Ureter (tissue), 1 donor: ENCODE measurements at regions not wholly inside any gene's neighbourhood (a gene's known extent, or its start where the extent isn't known, plus 50 kb on each side); places are given as distances from the start of the nearest gene placed in this dataset.
"Not testable (repeated sequence)": the region's sequence is repeated elsewhere in the genome, so short reads cannot be mapped to it uniquely, and the experiment has no call there.

Experiments
- DNase-seq: peaks from one replicate; pipeline ENCODE4 v3.0.0-alpha.2; 2020; ENCODE audit warnings: low spot score
- donor health status: DM: yes; HTN: yes; CAD: no.

- DNase-seq: no peak
Measured at GRCh38 chr7:115642194-115642593, 388.4 kb downstream of the TFEC start.

GRCh38 chr7:115638853-115639252 is 391.7 kb downstream of the TFEC start:
- DNase-seq: no peak

- DNase-seq: no peak
Measured at GRCh38 chr7:115637128-115637527, 393.4 kb downstream of the TFEC start.

GRCh38 chr7:115635876-115636275 is 394.7 kb downstream of the TFEC start:
- DNase-seq: no peak

- DNase-seq: no peak
Measured at GRCh38 chr7:115635376-115635775, 395.2 kb downstream of the TFEC start.

- no peak for DNase-seq
Measured at GRCh38 chr7:115634633-115635032, 395.9 kb downstream of the TFEC start.

GRCh38 chr7:115632636-115633035 is 397.9 kb downstream of the TFEC start:
- DNase-seq: no peak

- DNase-seq: no peak
Measured at GRCh38 chr7:115631782-115632181, 398.8 kb downstream of the TFEC start.

GRCh38 chr7:115630049-115630448 is 400.5 kb downstream of the TFEC start:
- no peak for DNase-seq

- no peak for DNase-seq
Measured at GRCh38 chr7:115618676-115619075, 411.9 kb downstream of the TFEC start.

- no peak for DNase-seq
Measured at GRCh38 chr7:115613836-115614235, 416.7 kb downstream of the TFEC start.

GRCh38 chr7:115603416-115603815 is 427.1 kb downstream of the TFEC start:
- no peak for DNase-seq

GRCh38 chr7:115600207-115600606 is 430.4 kb downstream of the TFEC start:
- DNase-seq: no peak

- not testable (repeated sequence) for DNase-seq
Measured at GRCh38 chr7:115599184-115599583, 431.4 kb downstream of the TFEC start.

- DNase-seq: not testable (repeated sequence)
Measured at GRCh38 chr7:115597220-115597619, 433.3 kb downstream of the TFEC start.

- no peak for DNase-seq
Measured at GRCh38 chr7:115593111-115593510, 437.5 kb downstream of the TFEC start.

GRCh38 chr7:115585015-115585718 is 445.4 kb downstream of the TFEC start:
- DNase-seq: no peak

- DNase-seq: no peak
Measured at GRCh38 chr7:115582956-115583355, 447.6 kb downstream of the TFEC start.

- no peak for DNase-seq
Measured at GRCh38 chr7:115578576-115578975, 452.0 kb downstream of the TFEC start.

- no peak for DNase-seq
Measured at GRCh38 chr7:115574681-115575291, 455.8 kb downstream of the TFEC start.

- DNase-seq: no peak
Measured at GRCh38 chr7:115572111-115572510, 458.5 kb downstream of the TFEC start.

GRCh38 chr7:115561335-115562110 is 469.0 kb downstream of the TFEC start:
- no peak for DNase-seq

GRCh38 chr7:115559877-115560276 is 470.7 kb downstream of the TFEC start:
- no peak for DNase-seq
